Jurkat, Clone E6-1 (cell line): ENCODE measurements at regions not wholly inside any gene's neighbourhood (a gene's known extent, or its start where the extent isn't known, plus 50 kb on each side); places are given as distances from the start of the nearest gene placed in this dataset.
"Not testable (repeated sequence)": the region's sequence is repeated elsewhere in the genome, so short reads cannot be mapped to it uniquely, and the experiment has no call there.

Source experiments
- DNase-seq: peaks from one replicate; pipeline ENCODE4 v3.0.0-alpha.2; 2011; ENCODE audit warnings: low read depth, low spot score
- H3K4me3 ChIP-seq: 2 replicates; pipeline ENCODE4 v1.5.1; 2011; ENCODE audit warnings: mild to moderate bottlenecking, low read length, control low read depth, moderate library complexity

DNA sequence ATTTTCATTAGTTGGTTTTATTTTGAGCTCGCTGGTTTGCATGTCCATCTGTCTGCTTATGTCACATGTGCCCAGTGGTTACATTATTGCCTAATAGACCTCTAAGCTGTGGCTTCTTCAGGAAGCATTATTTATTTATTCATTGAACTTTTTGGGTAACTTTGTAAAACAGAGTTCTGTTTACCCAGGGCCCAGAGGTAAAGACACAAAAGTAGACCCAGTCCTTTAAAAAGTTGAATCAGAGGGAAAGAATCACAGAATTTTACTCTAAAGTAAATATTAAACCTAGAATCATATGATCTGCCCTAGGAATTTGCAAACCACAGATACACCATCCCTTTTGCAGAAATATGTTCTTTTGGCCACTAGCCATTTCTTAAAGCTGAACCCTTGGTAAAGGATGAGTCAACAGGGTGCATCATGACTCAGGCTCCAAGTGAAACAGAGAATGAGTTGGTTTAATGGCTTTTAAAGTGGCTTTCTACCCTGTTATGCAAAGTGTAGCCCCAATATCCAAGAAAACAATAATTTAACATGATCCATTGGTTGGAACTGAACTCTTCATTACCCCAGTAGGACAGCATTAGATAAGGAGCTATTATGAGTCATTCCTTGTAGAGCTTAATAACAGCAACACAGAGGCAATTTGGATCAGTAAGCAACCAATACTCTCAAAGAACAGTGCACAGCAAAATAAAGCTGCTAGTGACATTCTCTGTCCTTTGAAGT is 236.3 kb downstream of the KCNJ2 start:
- no peak for DNase-seq
- no peak overlapping the region for H3K4me3 ChIP-seq

- H3K4me3 ChIP-seq: no peak overlapping the region
- no peak for DNase-seq
Measured at GRCh38 chr17:70407506-70407905, 238.2 kb downstream of the KCNJ2 start.

DNA sequence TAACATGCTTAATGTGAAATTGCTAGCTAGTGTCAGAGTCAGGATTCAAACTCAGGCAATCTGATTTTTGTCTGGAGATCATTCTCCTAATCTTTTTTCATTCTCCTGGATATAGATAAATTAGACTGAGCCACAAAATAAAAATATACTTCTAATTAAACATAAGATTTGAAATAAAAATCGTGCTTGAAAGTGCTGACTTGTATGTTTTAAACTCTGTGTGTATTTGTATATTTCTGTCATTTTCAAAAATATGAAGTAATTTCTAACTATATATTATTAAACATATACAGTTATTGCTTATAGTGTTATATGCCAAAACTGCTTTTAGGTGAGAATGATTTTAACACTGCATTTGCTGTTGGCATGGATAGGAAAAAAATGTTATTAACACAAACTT is 239.4 kb downstream of the KCNJ2 start:
- no peak for DNase-seq
- H3K4me3 ChIP-seq: no peak overlapping the region

- H3K4me3 ChIP-seq: no peak overlapping the region
- no peak for DNase-seq
Measured at GRCh38 chr17:70414300-70414699, 245.0 kb downstream of the KCNJ2 start.

DNA sequence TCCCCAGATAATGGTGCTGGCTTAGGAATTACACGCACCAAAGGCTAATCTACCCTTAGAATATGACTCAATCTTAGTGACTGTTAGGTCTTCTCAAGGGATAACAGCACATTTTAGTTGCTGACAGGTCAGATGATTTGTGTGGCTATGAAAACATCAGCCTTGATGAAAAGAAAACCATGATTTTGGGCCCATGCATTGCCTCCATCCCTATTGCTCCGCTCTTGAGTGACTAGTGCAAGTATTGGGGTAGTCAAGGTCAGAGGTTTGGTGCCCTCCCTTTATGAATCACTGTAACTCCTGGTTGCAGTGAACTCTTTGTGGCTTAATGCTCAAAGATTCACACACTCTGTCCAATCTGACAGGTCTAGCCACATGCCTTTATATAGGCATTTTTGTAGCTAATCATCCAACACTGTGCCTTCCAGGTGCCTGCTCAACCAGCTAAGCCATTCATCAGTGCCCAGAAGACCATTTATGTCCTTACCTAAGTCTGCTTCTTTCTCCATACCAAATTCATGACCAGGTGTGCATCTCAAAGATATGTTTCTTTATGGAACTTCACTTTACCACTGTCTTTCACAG is 251.6 kb downstream of the KCNJ2 start:
- H3K4me3 ChIP-seq: no peak overlapping the region
- DNase-seq: no peak

GRCh38 chr17:70422862-70423261 is 253.5 kb downstream of the KCNJ2 start:
- no peak for DNase-seq
- no peak overlapping the region for H3K4me3 ChIP-seq

DNA sequence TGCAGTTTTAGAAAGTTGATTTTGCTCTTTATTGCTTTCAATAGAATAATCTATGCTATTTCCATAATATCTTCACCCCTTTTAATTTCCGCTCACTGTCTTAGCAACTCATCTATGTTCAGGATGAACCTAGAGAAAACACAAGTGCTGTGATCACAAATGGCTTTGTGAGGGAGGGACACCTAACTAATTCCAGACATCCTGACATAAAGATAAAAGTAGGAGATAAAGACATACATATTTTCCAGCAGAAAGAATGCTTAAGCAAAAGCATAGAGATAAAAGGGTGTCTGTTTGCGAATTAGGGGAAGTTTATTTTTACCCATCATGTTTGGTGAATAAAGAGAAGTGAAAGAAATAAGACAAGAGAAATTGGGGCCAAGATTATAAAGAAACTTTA is 254.2 kb downstream of the KCNJ2 start:
- DNase-seq: no peak

DNA sequence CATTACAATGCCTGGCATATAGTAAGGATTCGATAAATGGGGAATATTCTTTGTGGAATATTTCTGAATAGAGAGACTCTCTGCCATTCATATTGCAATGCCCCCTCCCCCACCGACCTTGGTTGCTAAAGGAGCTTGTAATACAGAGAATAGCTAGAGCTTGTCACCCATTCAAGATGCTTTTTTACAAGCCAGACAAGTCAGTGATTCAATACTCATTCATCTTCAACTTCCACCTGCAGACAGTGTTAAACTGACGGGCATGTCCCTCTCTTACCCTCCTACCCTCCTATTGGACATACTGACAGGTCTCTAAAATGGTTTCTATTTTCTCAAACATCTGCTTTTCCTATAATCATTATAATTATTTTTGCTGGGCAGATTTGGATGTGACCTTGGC is 257.4 kb downstream of the KCNJ2 start:
- DNase-seq: no peak
- H3K4me3 ChIP-seq: no peak overlapping the region

More for the DNA sequence above, 254.2 kb downstream of the KCNJ2 start:
- no peak overlapping the region for H3K4me3 ChIP-seq

DNA sequence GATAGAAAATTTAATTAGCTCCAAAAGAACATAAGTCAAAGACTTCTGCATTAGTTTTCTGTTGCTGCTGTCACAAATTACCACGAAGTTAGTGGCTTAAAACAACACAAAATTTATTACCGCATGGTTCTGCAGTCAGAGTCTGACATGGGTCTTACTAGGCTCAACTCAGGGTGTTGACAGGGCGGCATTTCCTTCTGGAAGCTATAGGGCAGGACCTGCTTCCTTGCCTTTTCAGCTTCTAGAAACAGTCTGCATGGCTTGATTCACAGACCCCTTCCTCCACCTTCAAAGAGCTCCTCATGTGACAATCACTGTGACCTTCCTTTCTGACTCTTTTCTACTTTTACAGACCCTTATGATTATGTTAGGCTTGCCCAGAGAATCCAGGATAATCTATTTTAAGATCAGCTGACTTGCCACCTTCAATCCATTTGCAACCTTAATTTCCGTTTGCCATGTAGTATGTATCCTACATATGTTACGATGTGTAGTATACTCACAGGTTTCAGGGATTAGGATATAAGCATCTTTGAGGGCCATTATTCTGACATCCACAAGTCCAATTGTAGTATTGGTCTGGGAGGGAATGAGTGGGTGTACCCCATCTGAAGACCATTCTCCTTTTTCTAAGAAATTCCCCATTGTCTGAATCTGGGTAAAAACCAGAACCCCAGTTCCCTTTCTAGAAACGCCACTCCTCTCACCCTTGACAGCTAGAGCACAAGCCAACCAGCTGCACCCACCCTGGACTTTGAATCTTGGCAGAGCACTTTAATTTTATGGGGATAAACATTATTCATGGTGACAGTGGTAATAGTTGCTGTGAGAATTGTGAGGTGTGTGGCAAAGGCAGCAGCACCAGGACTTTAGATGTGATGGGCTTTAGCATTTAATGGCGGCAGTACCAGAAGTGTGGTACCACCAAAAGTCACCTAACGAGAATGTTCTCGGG is 265.5 kb downstream of the KCNJ2 start:
- no peak overlapping the region for H3K4me3 ChIP-seq
- DNase-seq: no peak

DNA sequence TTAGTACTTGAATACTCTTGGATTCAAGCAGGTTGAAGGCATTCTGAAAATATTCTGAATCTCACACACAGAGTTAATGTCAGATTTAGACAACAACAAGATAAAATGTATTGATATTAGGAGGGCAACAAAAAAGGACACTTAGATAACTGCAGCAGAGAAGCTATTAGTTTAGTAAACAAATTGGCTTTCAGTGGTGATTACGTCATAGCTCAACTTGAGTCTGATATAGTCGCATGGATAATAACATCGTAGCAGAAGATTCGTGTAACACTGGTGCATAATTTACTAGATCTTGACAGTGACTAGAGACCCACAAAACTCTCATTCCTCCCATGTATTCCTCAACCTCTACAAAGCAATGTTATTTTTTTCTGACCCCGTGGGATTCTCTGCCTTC is 268.3 kb downstream of the KCNJ2 start:
- DNase-seq: no peak
- no peak overlapping the region for H3K4me3 ChIP-seq

DNA sequence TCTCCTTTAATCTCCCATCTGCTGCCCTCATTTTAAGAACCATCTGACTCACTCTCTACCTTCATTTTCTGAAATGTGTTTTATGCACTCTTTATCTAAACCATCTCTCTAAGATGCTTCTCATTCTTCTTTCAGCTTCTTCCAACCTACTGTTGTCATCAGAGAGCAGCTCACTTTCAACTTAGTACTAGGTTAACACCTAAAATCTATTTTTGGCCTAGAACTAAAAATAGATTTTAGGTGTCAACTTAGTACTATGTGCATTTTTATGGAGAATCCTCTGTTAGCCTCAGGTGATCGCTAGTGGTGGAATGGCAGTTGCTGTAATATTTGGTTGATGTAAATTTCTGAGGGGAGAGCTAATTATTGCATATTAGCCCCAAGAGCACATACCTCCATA is 277.1 kb downstream of the KCNJ2 start:
- no peak for DNase-seq
- no peak overlapping the region for H3K4me3 ChIP-seq

DNA sequence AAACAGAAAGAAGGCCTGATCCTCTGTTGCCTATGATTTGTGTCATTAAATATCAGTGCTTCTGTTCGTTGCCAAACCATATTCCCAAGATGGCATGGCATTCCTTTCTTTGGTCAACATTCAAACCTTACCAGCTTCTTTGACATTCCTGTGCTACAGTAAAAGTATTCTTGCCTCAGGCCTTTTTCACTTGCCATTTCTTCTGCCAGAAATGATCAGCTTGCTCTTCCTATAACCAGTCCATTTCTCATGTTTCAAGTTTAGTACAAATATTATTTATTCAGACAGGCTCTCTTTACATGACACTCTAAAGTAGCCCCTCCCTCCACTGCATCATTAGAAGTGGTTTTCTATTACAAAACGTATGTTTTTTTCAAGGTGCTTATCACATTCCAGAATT is 278.3 kb downstream of the KCNJ2 start:
- DNase-seq: no peak
- no peak overlapping the region for H3K4me3 ChIP-seq

DNA sequence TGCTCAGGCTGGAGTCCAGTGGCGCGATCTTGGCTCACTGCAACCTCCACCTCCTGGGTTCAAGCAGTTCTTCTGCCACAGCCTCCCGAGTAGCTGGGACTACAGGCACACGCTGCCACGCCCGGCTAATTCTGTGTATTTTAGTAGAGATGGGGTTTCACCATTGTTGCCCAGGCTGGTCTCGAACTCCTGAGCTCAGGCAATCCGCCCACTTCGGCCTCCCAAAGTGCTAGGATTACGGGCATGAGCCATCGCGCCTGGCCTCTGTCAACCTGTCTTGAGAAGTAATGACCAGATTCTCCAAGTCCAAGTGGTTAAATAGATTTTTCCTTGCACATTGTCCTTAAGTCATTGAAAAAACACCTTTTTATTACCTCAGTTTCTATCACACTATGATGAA is 283.7 kb downstream of the KCNJ2 start:
- H3K4me3 ChIP-seq, DNase-seq: not testable (repeated sequence)

DNA sequence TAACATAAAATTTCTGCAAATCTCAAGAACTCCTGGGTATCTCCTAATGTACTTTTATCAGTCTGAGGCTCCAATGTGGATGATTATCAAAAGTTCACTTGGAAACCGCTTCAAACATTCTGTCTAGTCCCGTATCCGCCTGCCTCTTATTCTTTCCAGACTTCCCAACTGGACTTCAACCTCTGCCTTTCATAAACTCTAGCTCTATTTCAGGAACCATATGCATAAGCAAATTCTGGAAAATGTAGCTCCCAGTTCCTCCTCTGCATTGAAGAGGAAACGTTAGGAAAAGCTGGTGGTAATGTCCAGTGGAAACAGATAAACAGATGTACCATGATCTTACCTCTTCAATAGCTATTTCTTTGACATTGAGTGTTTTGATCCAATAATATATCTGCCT is 285.0 kb downstream of the KCNJ2 start:
- DNase-seq: no peak
- H3K4me3 ChIP-seq: no peak overlapping the region

DNA sequence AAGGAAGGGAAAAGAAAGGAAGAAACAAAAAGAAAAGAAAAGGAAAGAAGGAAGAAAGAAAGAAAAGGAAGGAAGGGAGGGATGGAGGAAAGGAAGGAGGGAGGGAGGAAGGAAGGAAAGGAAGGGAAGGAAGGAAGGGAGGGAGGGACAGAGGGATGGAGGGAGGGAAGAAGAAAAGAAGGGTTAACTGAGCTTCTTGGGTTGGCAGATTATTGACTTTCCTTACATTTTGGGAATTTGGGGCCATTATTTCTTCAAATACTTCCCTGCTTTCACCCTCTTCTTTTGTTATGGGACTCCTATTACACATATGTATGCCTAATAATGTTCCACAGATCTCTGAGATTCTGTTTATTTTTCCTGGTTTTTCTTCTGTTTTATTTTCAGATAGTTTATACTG is 285.6 kb downstream of the KCNJ2 start:
- no peak overlapping the region for H3K4me3 ChIP-seq
- no peak for DNase-seq

- no peak overlapping the region for H3K4me3 ChIP-seq
- DNase-seq: no peak
Measured at GRCh38 chr17:70464995-70465394, 295.7 kb downstream of the KCNJ2 start.

DNA sequence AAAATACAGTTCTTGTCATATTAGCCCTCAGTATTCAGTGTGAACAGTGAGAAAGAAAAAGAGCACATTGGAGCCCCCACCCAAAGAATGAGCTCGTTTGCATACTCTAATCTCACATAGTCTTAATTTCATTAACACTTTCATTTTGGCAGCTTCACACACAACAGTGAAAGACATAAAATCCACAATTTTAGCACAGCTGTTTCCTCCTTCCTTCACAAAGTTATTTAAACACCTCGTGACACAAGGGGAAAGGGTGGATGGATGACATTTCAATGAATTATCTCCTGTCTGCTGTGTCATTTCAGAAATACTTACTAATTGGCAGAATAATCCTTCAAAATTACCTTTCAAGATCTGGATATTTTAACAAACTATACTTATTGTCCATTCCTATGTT is 299.3 kb downstream of the KCNJ2 start:
- H3K4me3 ChIP-seq: no peak overlapping the region
- DNase-seq: no peak

DNA sequence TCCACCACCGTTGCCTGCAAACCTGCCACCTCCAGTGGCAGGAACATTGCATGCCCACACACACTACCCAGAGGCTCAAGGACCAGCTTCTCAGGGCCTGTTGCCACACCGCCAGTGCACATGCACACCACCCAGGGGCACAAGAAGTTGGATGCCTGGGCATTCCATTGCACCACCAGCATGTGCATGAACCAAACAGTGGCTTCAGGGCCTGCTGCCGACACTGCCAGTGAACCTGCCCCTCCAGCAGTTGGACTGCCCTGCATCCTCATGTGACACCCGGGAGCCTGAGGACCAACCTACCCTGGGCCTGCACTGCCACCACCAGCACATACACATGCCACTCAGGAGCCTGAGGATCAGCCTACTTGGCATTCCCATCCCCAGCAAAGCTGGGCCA is 303.7 kb downstream of the KCNJ2 start:
- no peak overlapping the region for H3K4me3 ChIP-seq

DNA sequence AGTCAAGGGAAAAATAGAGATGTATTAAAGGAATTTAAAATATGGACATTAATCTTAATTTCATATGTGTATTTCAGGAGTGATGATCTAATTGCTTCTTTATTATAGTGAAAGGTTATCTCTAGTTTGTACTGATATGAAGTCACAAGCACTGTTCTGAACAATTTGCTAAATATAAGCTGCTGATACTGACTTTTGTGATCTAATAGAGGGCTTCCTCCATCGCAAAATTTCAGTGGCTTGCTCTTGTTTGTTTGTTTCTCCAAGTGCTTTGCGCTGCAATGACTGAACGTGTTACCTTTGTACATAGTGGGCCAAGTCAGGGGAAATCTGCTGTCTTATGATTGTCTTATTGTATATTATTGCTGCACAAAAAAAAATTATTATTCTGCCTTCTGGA is 307.0 kb downstream of the KCNJ2 start:
- H3K4me3 ChIP-seq: no peak overlapping the region

More for the DNA sequence above, 303.7 kb downstream of the KCNJ2 start:
- DNase-seq: no peak

GRCh38 chr17:70478902-70479301 is 309.6 kb downstream of the KCNJ2 start:
- DNase-seq: no peak
- no peak overlapping the region for H3K4me3 ChIP-seq

More for the DNA sequence above, 307.0 kb downstream of the KCNJ2 start:
- no peak for DNase-seq
